CD4-positive, alpha-beta memory T cell (primary cell): ENCODE measurements at regions not wholly inside any gene's neighbourhood (a gene's known extent, or its start where the extent isn't known, plus 50 kb on each side); places are given as distances from the start of the nearest gene placed in this dataset.

Experiments used
- CTCF ChIA-PET: fragments of 350-600 bp; sonication (Branson Sonifier 250); formaldehyde crosslinking; loops from one replicate; lab custom pipeline; 2021; ENCODE audit warnings: inconsistent platforms; ENCODE audit not compliant: partially characterized antibody; lab: Charles Lee
- POLR2A ChIA-PET: fragments of 350-600 bp; sonication (Branson Sonifier 250); formaldehyde crosslinking; loops from one replicate; lab custom pipeline; 2021; ENCODE audit not compliant: partially characterized antibody; lab: Charles Lee
- DNase-seq, 5 donors: peaks; one replicate each; pipeline versions ENCODE4 v3.0.0 to v3.0.0-alpha.2; 2020 to 2022; ENCODE audit warnings: mixed read lengths in 1 of 5
- H3K27ac ChIP-seq: one replicate; pipeline ENCODE4 v1.7.0; 2013; ENCODE audit warnings: low read depth, low read length
- H3K27me3 ChIP-seq: 2 replicates; pipeline ENCODE4 v1.7.0; 2013; ENCODE audit warnings: mild to moderate bottlenecking, low read length, moderate library complexity; ENCODE audit not compliant: insufficient read depth
- H3K36me3 ChIP-seq: 2 replicates; pipeline ENCODE4 v1.7.0; 2013; ENCODE audit warnings: mild to moderate bottlenecking, low read length, moderate library complexity; ENCODE audit not compliant: insufficient read depth
- H3K4me1 ChIP-seq: 2 replicates; pipeline ENCODE4 v1.7.0; 2013; ENCODE audit warnings: mild to moderate bottlenecking, low read length, moderate library complexity; ENCODE audit not compliant: insufficient read depth
- H3K4me3 ChIP-seq, 2 donors: one replicate each; pipeline ENCODE4 v1.7.0; 2013; ENCODE audit warnings: low read length in 2 of 2, mild to moderate bottlenecking in 1 of 2
- H3K9me3 ChIP-seq, 2 donors: one replicate each; pipeline ENCODE4 v1.7.0; 2013; ENCODE audit warnings: low read length in 2 of 2, control low read depth in 1 of 2; ENCODE audit not compliant: control insufficient read depth in 1 of 2
- H3K27ac Mint-ChIP-seq, 7 donors: one replicate each; pipeline ENCODE4 v1.8.0; 2020 to 2021; ENCODE audit warnings: mixed read lengths in 7 of 7, mild to moderate bottlenecking in 6 of 7, inconsistent platforms in 3 of 7, moderate library complexity in 3 of 7
- H3K27me3 Mint-ChIP-seq, 2 donors: one replicate each; pipeline ENCODE4 v1.8.0; 2020 to 2021; ENCODE audit warnings: mixed read lengths in 2 of 2
- H3K36me3 Mint-ChIP-seq, 2 donors: one replicate each; pipeline ENCODE4 v1.8.0; 2020 to 2021; ENCODE audit warnings: mixed read lengths in 2 of 2, inconsistent platforms in 1 of 2, mild to moderate bottlenecking in 1 of 2
- H3K4me1 Mint-ChIP-seq, 4 donors: one replicate each; pipeline ENCODE4 v1.8.0; 2020 to 2021; ENCODE audit warnings: mixed read lengths in 4 of 4, mild to moderate bottlenecking in 1 of 4
- H3K4me3 Mint-ChIP-seq, 8 donors: one replicate each; pipeline ENCODE4 v1.8.0; 2020 to 2021; ENCODE audit warnings: mixed read lengths in 8 of 8, mild to moderate bottlenecking in 7 of 8, moderate library complexity in 6 of 8, inconsistent platforms in 3 of 8
- H3K9me3 Mint-ChIP-seq, 8 donors: one replicate each; pipeline ENCODE4 v1.8.0; 2020 to 2021; ENCODE audit warnings: mixed read lengths in 8 of 8, mild to moderate bottlenecking in 5 of 8, inconsistent platforms in 3 of 8, moderate library complexity in 1 of 8
- intact Hi-C: fragments of 100-400 bp; cut with micrococcal nuclease; formaldehyde crosslinking; loops from one replicate; pipeline ENCODE4 v1.15.1; 2023

- Mint-ChIP-seq H3K4me3 (no peak overlapping the region), H3K9me3 (peaks cover 3 to 24% (median 8%) of the 10 kb centered on the region in 8 donors), H3K27ac (no peak overlapping the region), H3K27me3 (no peaks in the 10 kb centered on the region), H3K4me1 (no peaks in the 10 kb centered on the region), H3K36me3 (no peaks in the 10 kb centered on the region)
- intact Hi-C loops, result no loop called here
- Histone ChIP-seq H3K9me3 (no peaks in the 10 kb centered on the region), H3K27ac (no peak overlapping the region), H3K36me3 (no peaks in the 10 kb centered on the region), H3K4me1 (no peaks in the 10 kb centered on the region), H3K27me3 (no peaks in the 10 kb centered on the region), H3K4me3 (no peak overlapping the region)
- ChIA-PET CTCF (no interaction called here), POLR2A (no interaction called here)
- no peak for DNase-seq
Observed at GRCh38 chr14:82850576-82850975, 1316.9 kb upstream of the SEL1L start.

- no peaks in the 10 kb centered on the region for H3K36me3 Mint-ChIP-seq
- intact Hi-C loops, result no loop called here
- peaks cover 5 to 23% (median 10%) of the 10 kb centered on the region in 8 donors for H3K9me3 Mint-ChIP-seq
- H3K4me1 Mint-ChIP-seq, result no peaks in the 10 kb centered on the region
- H3K27ac Mint-ChIP-seq, result no peak overlapping the region
- Histone ChIP-seq H3K4me1 (no peaks in the 10 kb centered on the region), H3K4me3 (no peak overlapping the region), H3K36me3 (no peaks in the 10 kb centered on the region), H3K27ac (no peak overlapping the region), H3K9me3 (no peaks in the 10 kb centered on the region), H3K27me3 (no peaks in the 10 kb centered on the region)
- ChIA-PET CTCF (no interaction called here), POLR2A (no interaction called here)
- no peak for DNase-seq
- no peaks in the 10 kb centered on the region for H3K27me3 Mint-ChIP-seq
- no peak overlapping the region for H3K4me3 Mint-ChIP-seq
Observed at GRCh38 chr14:82854131-82854530, 1320.5 kb upstream of the SEL1L start.

GRCh38 chr14:82854901-82855300, 1321.2 kb upstream of the SEL1L start:
- H3K4me1 ChIP-seq, result no peaks in the 10 kb centered on the region
- H3K4me3 ChIP-seq, result no peak overlapping the region
- H3K27me3 Mint-ChIP-seq, result no peaks in the 10 kb centered on the region
- no peak overlapping the region for H3K4me3 Mint-ChIP-seq
- H3K4me1 Mint-ChIP-seq, result no peaks in the 10 kb centered on the region
- H3K27ac Mint-ChIP-seq, result no peak overlapping the region
- H3K27ac ChIP-seq, result no peak overlapping the region
- no peaks in the 10 kb centered on the region for H3K27me3 ChIP-seq
- H3K36me3 ChIP-seq, result no peaks in the 10 kb centered on the region
- POLR2A ChIA-PET, result no interaction called here
- CTCF ChIA-PET, result interaction anchor here (0.5 kb wide), 1 partner anchor 18 kb away, joined by 3 read pairs; no protein-coding TSS in a partner anchor
- H3K9me3 Mint-ChIP-seq, result peaks cover 5 to 18% (median 10%) of the 10 kb centered on the region in 8 donors
- H3K36me3 Mint-ChIP-seq, result no peaks in the 10 kb centered on the region
- no peak for DNase-seq
- no peaks in the 10 kb centered on the region for H3K9me3 ChIP-seq
- intact Hi-C loops, result no loop called here

GRCh38 chr14:82855912-82856391, 1322.3 kb upstream of the SEL1L start:
- Histone ChIP-seq H3K27me3 (no peaks in the 10 kb centered on the region), H3K9me3 (no peaks in the 10 kb centered on the region), H3K27ac (no peak overlapping the region), H3K36me3 (no peaks in the 10 kb centered on the region), H3K4me3 (no peak overlapping the region), H3K4me1 (no peaks in the 10 kb centered on the region)
- H3K36me3 Mint-ChIP-seq, result no peaks in the 10 kb centered on the region
- intact Hi-C loops, result no loop called here
- no peak overlapping the region for H3K27ac Mint-ChIP-seq
- no peaks in the 10 kb centered on the region for H3K4me1 Mint-ChIP-seq
- DNase-seq, result no peak
- H3K9me3 Mint-ChIP-seq, result peaks cover 4 to 18% (median 9%) of the 10 kb centered on the region in 8 donors
- no peak overlapping the region for H3K4me3 Mint-ChIP-seq
- POLR2A ChIA-PET, result no interaction called here
- CTCF ChIA-PET, result no interaction called here
- H3K27me3 Mint-ChIP-seq, result no peaks in the 10 kb centered on the region

DNA sequence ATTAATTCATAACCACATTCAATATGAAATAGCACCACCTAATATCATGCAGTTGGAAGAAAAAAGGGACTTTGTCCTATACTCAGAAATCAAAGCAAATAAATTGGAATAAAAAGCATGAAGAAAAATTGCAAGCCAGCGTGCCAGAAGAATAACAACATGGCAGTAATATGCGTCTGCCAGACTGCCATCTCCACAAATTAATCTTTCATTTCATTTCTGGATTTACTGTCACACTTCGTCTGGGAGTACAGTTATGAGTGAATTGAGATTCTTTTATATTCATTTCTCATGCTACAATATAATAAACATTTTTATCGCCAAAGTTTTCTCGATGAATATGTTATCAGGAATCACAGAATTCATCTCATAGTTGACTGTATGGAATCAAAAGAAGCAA, 1327.7 kb upstream of the SEL1L start:
- Mint-ChIP-seq H3K36me3 (no peaks in the 10 kb centered on the region), H3K27ac (no peak overlapping the region), H3K27me3 (no peaks in the 10 kb centered on the region), H3K4me1 (no peaks in the 10 kb centered on the region), H3K9me3 (peaks cover 2 to 23% (median 13%) of the 10 kb centered on the region in 8 donors), H3K4me3 (no peak overlapping the region)
- Histone ChIP-seq H3K36me3 (no peaks in the 10 kb centered on the region), H3K4me3 (no peak overlapping the region), H3K9me3 (no peaks in the 10 kb centered on the region), H3K4me1 (no peaks in the 10 kb centered on the region), H3K27ac (no peak overlapping the region), H3K27me3 (no peaks in the 10 kb centered on the region)
- DNase-seq, result no peak
- ChIA-PET CTCF (no interaction called here), POLR2A (no interaction called here)
- intact Hi-C loops, result no loop called here

- no peaks in the 10 kb centered on the region for H3K27me3 Mint-ChIP-seq
- no peaks in the 10 kb centered on the region for H3K4me1 Mint-ChIP-seq
- CTCF ChIA-PET, result no interaction called here
Observed at GRCh38 chr14:82872494-82872893, 1338.8 kb upstream of the SEL1L start.

DNA sequence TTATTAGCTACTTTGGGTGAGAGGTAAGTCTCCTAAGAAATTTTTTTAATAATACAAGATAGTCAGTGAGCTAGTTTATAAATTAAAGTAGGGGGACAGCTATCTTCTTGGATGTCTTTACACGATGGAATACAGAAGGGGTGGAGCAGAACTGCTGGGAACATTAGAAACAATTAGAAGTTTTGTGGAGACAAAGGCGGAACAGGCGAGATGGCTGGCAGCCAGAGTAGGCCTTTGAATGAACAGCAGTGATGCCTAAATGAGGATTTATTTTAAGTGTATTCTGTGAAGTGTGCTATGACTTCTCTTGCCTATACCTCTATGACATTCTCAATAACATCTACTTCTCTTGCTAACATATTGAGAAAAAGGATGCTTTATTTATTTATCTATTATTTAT, 1345.3 kb upstream of the SEL1L start:
- Histone ChIP-seq H3K27ac (no peak overlapping the region), H3K4me1 (no peaks in the 10 kb centered on the region), H3K9me3 (no peaks in the 10 kb centered on the region), H3K4me3 (no peak overlapping the region), H3K27me3 (no peaks in the 10 kb centered on the region), H3K36me3 (no peaks in the 10 kb centered on the region)
- H3K36me3 Mint-ChIP-seq, result no peaks in the 10 kb centered on the region
- POLR2A ChIA-PET, result no interaction called here
- intact Hi-C loops, result no loop called here
- peak overlapping the region in 1 of 7 donors; percentile 53 for H3K27ac Mint-ChIP-seq
- CTCF ChIA-PET, result no interaction called here
- H3K9me3 Mint-ChIP-seq, result peaks cover 2 to 18% (median 7%) of the 10 kb centered on the region in 8 donors
- DNase-seq, result no peak
- no peaks in the 10 kb centered on the region for H3K27me3 Mint-ChIP-seq
- H3K4me3 Mint-ChIP-seq, result no peak overlapping the region
- no peaks in the 10 kb centered on the region for H3K4me1 Mint-ChIP-seq

More at GRCh38 chr14:82872494-82872893, 1338.8 kb upstream of the SEL1L start:
- Mint-ChIP-seq H3K9me3 (peaks cover 0 to 19% (median 10%) of the 10 kb centered on the region in 8 donors), H3K27ac (no peak overlapping the region), H3K36me3 (no peaks in the 10 kb centered on the region), H3K4me3 (no peak overlapping the region)
- intact Hi-C loops, result no loop called here
- H3K36me3 ChIP-seq, result no peaks in the 10 kb centered on the region
- no peak for DNase-seq
- H3K4me3 ChIP-seq, result no peak overlapping the region
- H3K27me3 ChIP-seq, result no peaks in the 10 kb centered on the region
- H3K9me3 ChIP-seq, result peaks cover 0 to 5% of the 10 kb centered on the region in 2 donors
- no peak overlapping the region for H3K27ac ChIP-seq
- H3K4me1 ChIP-seq, result no peaks in the 10 kb centered on the region
- POLR2A ChIA-PET, result no interaction called here
